IMR-90 (cell line): ENCODE measurements at regions not wholly inside any gene's neighbourhood (a gene's known extent, or its start where the extent isn't known, plus 50 kb on each side); places are given as distances from the start of the nearest gene placed in this dataset.

Experiments used
- ATAC-seq: fragments of 200-7000 bp; cut with Tn5 transposase; 2 replicates; pipeline ENCODE4 v1.9.1; 2020; ENCODE audit warnings: low read depth, mild to moderate bottlenecking, moderate library complexity
- BruUV-seq: library from RNA; stranded (reverse); fragments of 400-500 nt; replicated peaks from 2 replicates; lab custom pipeline; 2021; lab: Mats Ljungman, UMichigan
- CTCF ChIA-PET: fragments of 300-600 bp; formaldehyde crosslinking; extraction: SDS; loops from one replicate; lab custom pipeline; 2021; ENCODE audit warnings: antibody characterized with exemption; lab: Yijun Ruan, JAX
- POLR2A ChIA-PET: fragments of 300-600 bp; sonication (Branson Sonifier 250); formaldehyde crosslinking; loops from one replicate; lab custom pipeline; 2022; ENCODE audit warnings: antibody characterized with exemption; ENCODE audit not compliant: unreplicated experiment; lab: Charles Lee
- DNase-seq: peaks from one replicate; pipeline ENCODE4 v3.0.0; 2013
- H2AFZ ChIP-seq: replicated peaks from 2 replicates; pipeline ENCODE3; 2013; ENCODE audit warnings: low read length, mild to moderate bottlenecking; ENCODE audit not compliant: poor library complexity
- H2AK5ac ChIP-seq: 2 replicates; pipeline ENCODE4 v1.6.1; 2013; ENCODE audit warnings: low read depth, low read length, inconsistent platforms
- H2AK9ac ChIP-seq: replicated peaks from 2 replicates; pipeline ENCODE3; 2013; ENCODE audit warnings: mild to moderate bottlenecking, low read depth, low read length, moderate library complexity; ENCODE audit not compliant: poor library complexity
- H2BK120ac ChIP-seq: 2 replicates; pipeline ENCODE4 v1.6.1; 2013; ENCODE audit warnings: low read depth, low read length, inconsistent platforms
- H2BK15ac ChIP-seq: 3 replicates; pipeline ENCODE4 v1.6.1; 2013; ENCODE audit warnings: low read depth, low read length, inconsistent platforms
- H2BK20ac ChIP-seq: 2 replicates; pipeline ENCODE4 v1.6.1; 2013; ENCODE audit warnings: low read depth, mild to moderate bottlenecking, inconsistent platforms, low read length, moderate library complexity
- H2BK5ac ChIP-seq: 2 replicates; pipeline ENCODE4 v1.6.1; 2013; ENCODE audit warnings: mild to moderate bottlenecking, low read depth, low read length, inconsistent platforms; ENCODE audit not compliant: poor library complexity, severe bottlenecking
- H3K14ac ChIP-seq: replicated peaks from 2 replicates; pipeline ENCODE4 v1.6.1; 2013; ENCODE audit warnings: low read depth, low read length, inconsistent platforms
- H3K18ac ChIP-seq: 2 replicates; pipeline ENCODE4 v1.6.1; 2013; ENCODE audit warnings: low read depth, low read length, control low read depth
- H3K23ac ChIP-seq: 2 replicates; pipeline ENCODE4 v1.6.1; 2013; ENCODE audit warnings: low read depth, low read length, inconsistent platforms
- H3K27ac ChIP-seq: 2 replicates; pipeline ENCODE4 v1.5.1; 2013; ENCODE audit warnings: mild to moderate bottlenecking, control low read depth, low read length; ENCODE audit not compliant: insufficient read depth
- H3K27me3 ChIP-seq: 2 replicates; pipeline ENCODE4 v1.6.1; 2013; ENCODE audit warnings: low read length; ENCODE audit not compliant: control insufficient read depth, insufficient read depth
- H3K36me3 ChIP-seq: 2 replicates; pipeline ENCODE4 v1.6.1; 2013; ENCODE audit warnings: low read length, mixed read lengths; ENCODE audit not compliant: control insufficient read depth, insufficient read depth
- H3K4ac ChIP-seq: 2 replicates; pipeline ENCODE4 v1.6.1; 2013; ENCODE audit warnings: low read depth, low read length, inconsistent platforms
- H3K4me1 ChIP-seq: 2 replicates; pipeline ENCODE4 v1.6.1; 2013; ENCODE audit warnings: low read length, mixed read lengths; ENCODE audit not compliant: control insufficient read depth, insufficient read depth
- H3K4me2 ChIP-seq: 2 replicates; pipeline ENCODE4 v1.6.1; 2013; ENCODE audit warnings: low read depth, mild to moderate bottlenecking, control low read depth, low read length, moderate library complexity
- H3K4me3 ChIP-seq: 2 replicates; pipeline ENCODE4 v1.5.1; 2013; ENCODE audit warnings: low read depth, mild to moderate bottlenecking, control low read depth, low read length, moderate library complexity; ENCODE audit not compliant: insufficient read depth
- H3K56ac ChIP-seq: 2 replicates; pipeline ENCODE4 v1.6.1; 2013; ENCODE audit warnings: low read length, inconsistent platforms; ENCODE audit not compliant: insufficient read depth; ENCODE audit errors: extremely low read depth
- H3K79me1 ChIP-seq, 2 experiments: 2 replicates each; pipeline ENCODE4 v1.6.1; 2013; ENCODE audit warnings: low read length in 2 of 2, inconsistent platforms in 1 of 2, low read depth in 1 of 2
- H3K9ac ChIP-seq: 2 replicates; pipeline ENCODE4 v1.6.1; 2013; ENCODE audit warnings: low read depth, low read length, control low read depth
- H3K9me1 ChIP-seq: 2 replicates; pipeline ENCODE4 v1.6.1; 2013; ENCODE audit warnings: low read length, inconsistent platforms; ENCODE audit not compliant: insufficient read depth
- H3K9me3 ChIP-seq: 2 replicates; pipeline ENCODE4 v1.6.1; 2013; ENCODE audit warnings: low read length; ENCODE audit not compliant: control insufficient read depth, insufficient read depth
- H4K20me1 ChIP-seq: 2 replicates; pipeline ENCODE4 v1.6.1; 2013; ENCODE audit warnings: low read length, inconsistent platforms; ENCODE audit not compliant: insufficient read depth
- H4K5ac ChIP-seq: 2 replicates; pipeline ENCODE4 v1.6.1; 2013; ENCODE audit warnings: mild to moderate bottlenecking, low read depth, low read length, control low read depth
- H4K8ac ChIP-seq, 2 experiments: 2 replicates each; pipeline ENCODE4 v1.6.1; 2013; ENCODE audit warnings: low read depth in 2 of 2, low read length in 2 of 2, control low read depth in 1 of 2, inconsistent platforms in 1 of 2
- H4K91ac ChIP-seq: 2 replicates; pipeline ENCODE4 v1.6.1; 2013; ENCODE audit warnings: low read depth, low read length, inconsistent platforms; ENCODE audit not compliant: insufficient read depth
- BHLHE40 ChIP-seq: fragments of 150-350 bp; IDR thresholded peaks from 2 replicates; pipeline ENCODE4 v1.6.1; 2016; ENCODE audit warnings: mild to moderate bottlenecking, low read depth, low read length
- CHD1 ChIP-seq: IDR thresholded peaks from 2 replicates; pipeline ENCODE4 v1.6.1; 2012; ENCODE audit warnings: low read depth, low read length, improper control_type of control experiment
- FOS ChIP-seq: fragments of 150-350 bp; IDR thresholded peaks from 2 replicates; pipeline ENCODE4 v1.6.1; 2016; ENCODE audit warnings: low read depth, low read length
- MXI1 ChIP-seq: IDR thresholded peaks from 2 replicates; pipeline ENCODE4 v1.6.1; 2012; ENCODE audit warnings: low read depth, mild to moderate bottlenecking, low read length, moderate library complexity, borderline replicate concordance
- NFE2L2 ChIP-seq: fragments of 150-350 bp; IDR thresholded peaks from 2 replicates; pipeline ENCODE4 v1.6.1; 2016; ENCODE audit warnings: low read depth, mild to moderate bottlenecking, low read length
- POLR2A ChIP-seq: IDR thresholded peaks from 2 replicates; pipeline ENCODE4 v1.6.1; 2012; ENCODE audit warnings: mild to moderate bottlenecking, low read depth, low read length
- RAD21 ChIP-seq: IDR thresholded peaks from 2 replicates; pipeline ENCODE4 v1.6.1; 2012; ENCODE audit warnings: low read length, improper control_type of control experiment
- SMC3 ChIP-seq: fragments of 150-350 bp; IDR thresholded peaks from 2 replicates; pipeline ENCODE4 v1.6.1; 2016; ENCODE audit warnings: low read depth, mild to moderate bottlenecking, antibody characterized with exemption, low read length, moderate library complexity
- WGBS, 2 experiments: methylation state at CpG; one replicate each; pipeline versions ENCODE4 v1.1.5 to v1.1.7; 2013; ENCODE audit warnings: missing lambda C conversion rate in 2 of 2; ENCODE audit not compliant: insufficient read length in 1 of 2; ENCODE audit errors: extremely low coverage in 2 of 2; 5-methylcytosine and 5-hydroxymethylcytosine counted together
- dilution Hi-C: fragments of 300-500 bp; cut with HindIII; formaldehyde crosslinking; loops from one replicate; pipeline ENCODE4 v1.14.3; 2018; ENCODE audit warnings: low sequenced_read_pairs; ENCODE audit not compliant: unreplicated experiment
- in situ Hi-C: fragments of 300-500 bp; cut with MboI; formaldehyde crosslinking; loops from 3 replicates; pipeline ENCODE4 v1.14.3; 2019; ENCODE audit warnings: low sequenced_read_pairs, inconsistent platforms, mixed read lengths
- intact Hi-C: fragments of 100-400 bp; cut with micrococcal nuclease; formaldehyde crosslinking; loops from 2 replicates; pipeline ENCODE4 v1.10.0; 2022
- TF ChIP-seq, protein P1 (sequence below): conservative IDR thresholded peaks from 2 replicates; pipeline ENCODE4 v1.5.1; 2012; ENCODE audit warnings: mild to moderate bottlenecking, low read depth, low read length, improper control_type of control experiment

DNA sequence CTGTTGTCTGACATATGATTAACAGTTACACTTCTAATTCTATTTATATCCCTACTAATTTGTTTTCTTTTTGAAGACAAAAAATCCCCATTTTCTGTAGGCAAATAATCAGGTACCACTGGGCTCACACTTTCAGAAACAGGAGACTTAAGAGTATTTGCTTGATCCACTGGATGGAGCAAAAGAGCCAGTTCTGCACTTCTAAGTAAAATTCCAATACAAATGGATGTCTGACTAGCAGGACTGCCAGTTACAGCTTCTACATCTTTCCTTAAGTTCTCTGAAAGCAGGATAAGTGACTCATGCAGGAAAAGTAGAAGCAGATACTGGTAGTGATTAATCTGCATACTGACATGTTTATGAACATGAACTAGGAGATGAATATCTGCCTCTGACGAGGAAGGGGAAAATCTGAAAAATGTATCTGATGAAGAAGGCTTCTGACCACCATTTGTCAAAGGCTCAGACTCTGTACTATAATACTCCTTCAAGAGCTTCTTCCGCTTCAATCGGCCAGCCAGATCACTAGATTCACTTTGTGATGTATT lies 73.8 kb upstream of the ANKS1B start:
- no peaks in the 10 kb centered on the region for H3K27me3 ChIP-seq
- no CpG with 5 or more reads among the region's 3 CpGs for WGBS, 2 experiments
- H4K8ac ChIP-seq = no peak overlapping the region
- intact Hi-C loops (loop anchor here (1.0 to 10.0 kb wide), 6 partner anchors 142 to 496 kb away; partner anchors contain the start of gene ACTR6), dilution Hi-C loops (no loop called here), in situ Hi-C loops (no loop called here)
- no peaks in the 10 kb centered on the region for H3K9me1 ChIP-seq
- peak; percentile 96 for DNase-seq
- no peak overlapping the region for H3K9ac ChIP-seq
- no peaks in the 10 kb centered on the region for H3K4me1 ChIP-seq
- ATAC-seq = peak; percentile 91
- H4K20me1 ChIP-seq = no peaks in the 10 kb centered on the region
- H3K4me3 ChIP-seq = no peak overlapping the region
- peak overlapping the region; percentile 35; the same call in 1 of the 2 replicates for H3K4me2 ChIP-seq
- no peak overlapping the region for H2AFZ ChIP-seq
- POLR2A ChIA-PET = no interaction called here
- no TSS peak for BruUV-seq
- no peak overlapping the region for H3K4ac ChIP-seq
- no peak overlapping the region for H2AK5ac ChIP-seq
- peak overlapping the region; percentile 9; the same call in 1 of the 2 replicates for H2BK120ac ChIP-seq
- TF ChIP-seq SMC3 (peak; percentile 59), BHLHE40 (no peak), FOS (peak; percentile 44; the same call in 1 of the 2 replicates), NFE2L2 (no peak), RAD21 (peak; percentile 73), POLR2A (no peak), CHD1 (no peak), MXI1 (no peak)
- TF ChIP-seq, protein P1, sequence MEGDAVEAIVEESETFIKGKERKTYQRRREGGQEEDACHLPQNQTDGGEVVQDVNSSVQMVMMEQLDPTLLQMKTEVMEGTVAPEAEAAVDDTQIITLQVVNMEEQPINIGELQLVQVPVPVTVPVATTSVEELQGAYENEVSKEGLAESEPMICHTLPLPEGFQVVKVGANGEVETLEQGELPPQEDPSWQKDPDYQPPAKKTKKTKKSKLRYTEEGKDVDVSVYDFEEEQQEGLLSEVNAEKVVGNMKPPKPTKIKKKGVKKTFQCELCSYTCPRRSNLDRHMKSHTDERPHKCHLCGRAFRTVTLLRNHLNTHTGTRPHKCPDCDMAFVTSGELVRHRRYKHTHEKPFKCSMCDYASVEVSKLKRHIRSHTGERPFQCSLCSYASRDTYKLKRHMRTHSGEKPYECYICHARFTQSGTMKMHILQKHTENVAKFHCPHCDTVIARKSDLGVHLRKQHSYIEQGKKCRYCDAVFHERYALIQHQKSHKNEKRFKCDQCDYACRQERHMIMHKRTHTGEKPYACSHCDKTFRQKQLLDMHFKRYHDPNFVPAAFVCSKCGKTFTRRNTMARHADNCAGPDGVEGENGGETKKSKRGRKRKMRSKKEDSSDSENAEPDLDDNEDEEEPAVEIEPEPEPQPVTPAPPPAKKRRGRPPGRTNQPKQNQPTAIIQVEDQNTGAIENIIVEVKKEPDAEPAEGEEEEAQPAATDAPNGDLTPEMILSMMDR = peak; percentile 58
- no peak overlapping the region for H4K91ac ChIP-seq
- H2BK20ac ChIP-seq = no peak overlapping the region
- H3K36me3 ChIP-seq = peaks cover 4% of the 10 kb centered on the region; the same call in 1 of the 2 replicates
- H3K9me3 ChIP-seq = no peaks in the 10 kb centered on the region
- H3K56ac ChIP-seq = no peak overlapping the region
- peak overlapping the region; percentile 31 for H2BK5ac ChIP-seq
- H3K18ac ChIP-seq = no peak overlapping the region
- no peak overlapping the region for H4K5ac ChIP-seq
- H2BK15ac ChIP-seq = no peak overlapping the region
- H3K79me1 ChIP-seq = no peaks in the 10 kb centered on the region; a peak in 1 of 4 replicates
- H3K23ac ChIP-seq = no peak overlapping the region
- no peak overlapping the region for H3K27ac ChIP-seq
- H3K14ac ChIP-seq = no peak overlapping the region
- H2AK9ac ChIP-seq = no peak overlapping the region
- CTCF ChIA-PET = interaction anchor here (0.8 to 1.0 kb wide), 2 partner anchors 80 to 143 kb away, joined by 3 to 4 read pairs; partner anchors contain the start of gene ACTR6
